GM12891 (cell line): ENCODE measurements at regions not wholly inside any gene's neighbourhood (a gene's known extent, or its start where the extent isn't known, plus 50 kb on each side); places are given as distances from the start of the nearest gene placed in this dataset.

Source experiments
- PAX5 ChIP-seq: IDR thresholded peaks from 2 replicates; pipeline ENCODE4 v1.6.1; 2011; ENCODE audit warnings: low read length, moderate library complexity, mild to moderate bottlenecking; ENCODE audit not compliant: insufficient read depth, severe bottlenecking
- POLR2A ChIP-seq: IDR thresholded peaks from 2 replicates; pipeline ENCODE4 v1.6.1; 2011; ENCODE audit warnings: low read depth, low read length, control low read depth
- POLR2AphosphoS5 ChIP-seq: IDR thresholded peaks from 2 replicates; pipeline ENCODE4 v1.6.1; 2011; ENCODE audit warnings: low read depth, low read length, control low read depth
- SPI1 ChIP-seq: IDR thresholded peaks from 2 replicates; pipeline ENCODE4 v1.6.1; 2011; ENCODE audit warnings: low read depth, low read length, control low read depth
- TAF1 ChIP-seq: IDR thresholded peaks from 2 replicates; pipeline ENCODE4 v1.6.1; 2011; ENCODE audit warnings: low read depth, low read length, control low read depth

GRCh38 chr2:18356676-18357075 lies 203.8 kb downstream of the RDH14 start:
- TF ChIP-seq POLR2A: no peak
- TF ChIP-seq POLR2AphosphoS5: no peak
- TF ChIP-seq TAF1: no peak
- no peak for TF ChIP-seq SPI1
- TF ChIP-seq PAX5: no peak
